Right renal cortex interstitium (tissue), 3 donors: ENCODE measurements at regions not wholly inside any gene's neighbourhood (a gene's known extent, or its start where the extent isn't known, plus 50 kb on each side); places are given as distances from the start of the nearest gene placed in this dataset.

Source experiments
- DNase-seq, 3 donors: peaks; one replicate each; pipeline ENCODE4 v3.0.0-alpha.2; 2013; ENCODE audit warnings: low read depth in 3 of 3, low spot score in 2 of 3

DNA sequence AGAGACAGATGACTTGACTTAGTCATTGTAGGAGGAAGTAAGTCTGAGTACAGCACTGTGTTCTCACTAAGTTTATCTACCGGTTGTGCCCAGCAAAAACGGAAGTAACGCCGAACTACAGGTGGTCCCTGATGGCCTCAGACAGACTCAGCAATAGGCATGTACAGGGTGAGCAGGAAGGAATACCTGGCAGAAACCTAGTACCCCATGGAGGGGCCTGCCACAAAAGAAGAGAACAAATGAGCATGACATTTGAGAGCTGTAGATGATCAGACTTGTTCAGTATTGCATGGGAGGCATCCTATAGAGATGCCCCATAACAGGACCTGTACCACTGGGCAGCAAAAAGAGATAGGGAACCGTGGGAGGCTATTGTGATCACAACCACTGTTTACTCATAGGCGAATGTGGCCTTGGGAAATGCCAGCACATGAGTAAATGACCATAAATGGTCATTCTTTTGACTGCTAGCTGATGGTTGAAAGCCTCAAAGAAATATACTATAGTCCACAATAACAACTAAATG, 106.4 kb upstream of the TAB2 start:
- no peak for DNase-seq

DNA sequence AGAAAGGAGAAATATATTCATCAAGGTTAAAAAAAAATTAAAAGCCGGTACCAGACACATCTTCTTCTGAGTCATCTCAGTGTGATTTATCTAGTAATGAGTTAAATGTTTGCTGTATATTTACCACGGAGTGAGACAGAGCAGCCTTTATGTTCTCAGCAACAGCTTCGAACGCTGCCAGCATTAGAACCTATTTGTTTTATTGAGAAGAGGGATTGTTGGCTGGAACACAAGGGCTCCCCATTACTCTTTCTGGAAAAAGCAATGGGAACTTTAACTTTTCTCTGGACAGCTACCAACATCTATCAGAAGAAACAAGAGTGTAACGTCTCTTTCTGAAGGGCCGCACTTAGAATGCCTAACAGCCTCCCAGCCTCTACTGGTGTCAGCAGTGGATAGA, 105.3 kb upstream of the TAB2 start:
- DNase-seq, result no peak

DNA sequence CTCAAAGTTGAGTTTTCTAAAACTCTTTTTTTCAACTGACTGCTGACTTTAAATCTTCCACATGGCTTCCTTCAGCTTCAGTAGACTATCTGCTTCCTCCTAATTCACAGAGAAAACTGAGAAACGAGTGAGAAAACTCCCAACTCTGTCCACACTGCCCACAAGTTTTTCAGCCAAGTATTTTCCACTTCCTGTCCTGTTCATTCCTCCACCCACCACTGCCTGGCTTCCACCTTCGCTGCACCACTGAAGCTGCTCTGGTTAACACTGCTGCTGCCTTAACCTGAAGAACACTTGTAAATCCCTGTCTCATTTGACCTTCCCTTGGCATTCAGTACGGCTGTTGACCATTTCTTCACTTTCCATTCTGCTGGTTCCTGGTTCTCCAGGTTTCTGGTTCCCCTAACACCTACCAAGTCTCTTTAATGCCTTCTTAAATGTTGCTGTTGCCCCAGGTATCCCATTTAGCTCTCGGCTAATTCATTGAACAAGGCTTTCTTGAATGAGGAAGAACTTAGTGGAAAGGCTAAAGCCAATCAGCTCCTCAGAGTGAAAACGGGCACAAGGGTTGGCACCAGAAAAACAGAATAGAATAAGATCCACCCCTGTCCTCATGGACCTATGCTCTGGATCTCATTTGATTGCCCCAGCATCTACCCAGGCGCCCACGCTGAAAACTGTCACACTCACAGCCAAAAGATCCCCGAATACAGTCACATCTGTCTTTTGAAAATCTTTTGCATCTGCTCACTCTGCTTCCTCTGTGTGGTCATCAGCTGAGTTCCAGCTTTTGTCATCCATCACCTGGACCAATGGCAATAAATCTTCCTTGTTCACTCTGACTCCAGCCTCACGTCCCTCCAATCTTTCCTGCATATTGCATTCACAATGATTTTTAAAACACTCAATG, 104.4 kb upstream of the TAB2 start:
- no peak for DNase-seq

DNA sequence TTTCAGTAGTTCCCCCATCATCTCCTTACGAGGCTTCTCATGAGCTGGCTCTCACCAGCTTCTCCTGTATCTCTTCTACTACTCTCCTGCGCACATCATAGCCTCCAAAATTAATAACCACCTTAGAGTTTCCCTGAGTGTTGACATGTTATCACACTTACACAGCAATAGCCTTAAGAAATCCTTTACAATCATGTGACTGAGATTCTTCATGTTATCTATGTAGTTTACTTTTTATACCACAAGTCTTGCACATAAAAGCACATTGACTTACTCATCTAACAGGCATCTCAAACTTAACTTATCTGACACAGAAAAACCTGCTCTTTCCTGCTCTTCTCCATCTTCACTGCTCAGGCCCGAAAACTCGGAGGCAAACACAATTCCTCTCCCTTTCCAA, 103.7 kb upstream of the TAB2 start:
- DNase-seq, result no peak

DNA sequence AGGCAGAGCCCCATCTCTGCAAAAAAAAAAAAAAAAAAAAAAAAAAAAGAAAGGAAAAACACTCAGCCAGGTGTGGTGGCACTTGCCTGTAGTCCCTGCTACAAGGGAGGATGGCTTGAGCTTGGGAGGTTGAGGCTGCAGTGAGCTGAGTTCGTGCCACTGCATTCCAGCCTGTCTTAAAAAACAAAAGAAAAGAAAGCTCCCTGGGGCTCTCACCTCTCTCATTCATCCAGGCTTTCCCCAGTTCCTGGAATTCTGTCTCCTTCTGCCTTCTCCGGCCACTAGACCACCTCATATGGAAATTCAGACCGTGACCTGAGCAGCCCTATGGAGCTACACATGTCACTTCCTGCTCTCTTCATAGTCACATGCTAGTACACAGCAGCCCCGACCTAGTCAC, 101.1 kb upstream of the TAB2 start:
- DNase-seq, result no peak

DNA sequence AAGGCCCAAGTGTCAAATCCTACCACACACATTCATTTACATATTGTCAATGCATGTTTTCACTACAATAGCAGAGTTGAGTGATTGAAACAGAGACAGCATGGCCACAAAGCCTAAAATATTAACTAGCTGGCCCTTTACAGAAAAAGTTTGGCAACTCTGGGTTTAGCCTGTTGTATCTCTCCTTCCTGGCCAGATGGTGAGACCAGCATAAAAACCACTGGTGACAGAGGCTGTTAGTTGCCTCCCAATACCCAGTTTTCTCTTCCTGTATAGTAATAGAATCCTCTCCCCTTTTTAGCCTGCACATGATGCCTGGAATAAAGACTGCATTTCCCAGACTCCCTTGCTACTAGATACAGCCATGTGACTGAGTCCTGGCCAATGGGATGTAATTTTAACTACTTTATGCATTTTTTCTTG, 100.0 kb upstream of the TAB2 start:
- DNase-seq, result no peak

DNA sequence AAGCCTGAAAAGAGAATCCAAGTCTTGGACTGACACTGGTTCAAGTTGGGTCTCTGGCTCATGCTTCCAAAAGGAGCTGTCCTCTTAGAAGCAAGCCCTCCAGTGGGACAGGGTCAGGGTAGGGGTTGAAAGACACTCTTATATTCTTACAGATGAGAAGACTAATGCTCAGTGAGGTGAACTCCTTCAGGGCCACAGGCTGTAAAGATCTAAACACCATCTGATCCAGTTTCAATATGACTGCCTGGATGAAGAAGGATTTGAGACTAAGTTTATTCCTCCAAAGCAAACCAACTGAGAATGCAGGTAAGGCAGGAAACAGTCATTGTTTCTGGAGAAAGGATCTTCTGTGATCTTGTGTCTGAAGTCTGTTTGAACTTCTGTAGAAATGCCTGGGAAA, 99.0 kb upstream of the TAB2 start:
- DNase-seq, result no peak

DNA sequence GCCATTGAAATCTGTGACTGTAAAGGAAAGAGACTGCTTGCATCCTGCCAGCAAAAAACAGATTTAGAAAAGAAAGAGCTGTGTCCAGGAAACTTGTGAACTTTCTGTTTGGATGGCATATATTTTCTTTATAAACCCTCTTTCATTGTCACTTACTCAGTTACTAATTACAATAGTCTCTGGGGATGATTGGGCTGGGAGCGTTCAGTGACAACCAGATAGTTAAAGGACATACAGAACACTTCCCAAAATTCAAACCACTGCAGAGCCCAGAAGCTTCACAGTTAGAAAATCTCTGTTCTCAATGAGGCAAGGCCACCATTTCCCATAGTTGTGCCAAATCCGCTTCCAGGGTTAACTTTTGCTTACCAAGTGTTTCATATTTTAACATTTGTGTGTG, 98.6 kb upstream of the TAB2 start:
- DNase-seq, result no peak

DNA sequence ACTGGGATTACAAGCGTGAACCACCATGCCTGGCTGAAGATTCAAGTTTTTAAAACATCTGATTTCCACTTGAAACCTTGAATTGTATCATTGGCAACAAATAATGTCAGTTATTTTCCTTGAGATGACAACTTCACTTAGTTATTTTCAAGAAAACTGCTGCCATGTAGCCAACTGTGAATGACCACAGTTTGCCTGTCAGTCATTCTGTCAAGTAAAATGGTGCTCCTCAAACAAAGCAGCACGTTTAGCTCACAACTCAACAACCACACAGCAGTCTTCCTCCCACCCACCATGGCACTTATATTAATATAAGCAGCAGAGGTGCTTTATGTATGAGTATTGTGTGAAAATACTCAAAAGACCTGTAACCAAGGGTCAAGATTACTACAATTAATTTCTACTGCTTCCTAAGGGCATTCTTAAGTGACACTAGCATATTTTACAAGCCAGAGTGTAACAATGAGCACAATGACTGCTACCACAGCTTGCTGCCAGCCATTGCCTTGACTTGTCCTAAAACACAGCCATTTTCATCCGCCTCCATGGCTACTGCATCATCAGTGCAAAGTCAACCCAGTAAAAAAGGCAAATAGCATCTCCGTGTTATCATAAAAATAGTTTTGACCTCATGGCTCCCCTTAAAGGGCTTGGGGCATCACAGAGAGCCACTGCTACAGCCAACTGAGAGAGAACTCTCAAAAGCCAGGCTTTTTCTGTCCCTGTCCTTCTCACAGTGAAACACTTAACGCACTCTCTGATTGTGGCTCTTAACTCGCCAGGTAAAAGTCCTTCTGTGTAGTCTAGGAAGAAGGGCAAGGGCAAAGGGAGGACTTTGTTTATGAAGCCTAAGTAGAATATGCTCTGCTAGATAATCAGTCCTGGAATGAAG, 96.4 kb upstream of the TAB2 start:
- DNase-seq, result no peak

DNA sequence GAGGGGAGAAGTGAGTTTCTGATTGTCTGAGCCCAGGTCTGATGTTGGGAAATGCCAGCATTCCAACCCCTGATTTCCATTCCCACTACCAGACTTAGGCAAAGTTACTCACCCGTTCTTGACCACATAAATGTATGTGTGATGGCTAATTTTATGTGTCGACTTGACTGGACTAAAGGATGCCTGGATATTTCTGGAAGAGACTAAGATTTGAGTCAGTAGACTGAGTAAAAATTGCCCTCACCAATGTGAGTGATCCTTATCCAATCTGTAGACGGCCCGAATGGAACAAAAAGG, 95.8 kb upstream of the TAB2 start:
- no peak for DNase-seq

DNA sequence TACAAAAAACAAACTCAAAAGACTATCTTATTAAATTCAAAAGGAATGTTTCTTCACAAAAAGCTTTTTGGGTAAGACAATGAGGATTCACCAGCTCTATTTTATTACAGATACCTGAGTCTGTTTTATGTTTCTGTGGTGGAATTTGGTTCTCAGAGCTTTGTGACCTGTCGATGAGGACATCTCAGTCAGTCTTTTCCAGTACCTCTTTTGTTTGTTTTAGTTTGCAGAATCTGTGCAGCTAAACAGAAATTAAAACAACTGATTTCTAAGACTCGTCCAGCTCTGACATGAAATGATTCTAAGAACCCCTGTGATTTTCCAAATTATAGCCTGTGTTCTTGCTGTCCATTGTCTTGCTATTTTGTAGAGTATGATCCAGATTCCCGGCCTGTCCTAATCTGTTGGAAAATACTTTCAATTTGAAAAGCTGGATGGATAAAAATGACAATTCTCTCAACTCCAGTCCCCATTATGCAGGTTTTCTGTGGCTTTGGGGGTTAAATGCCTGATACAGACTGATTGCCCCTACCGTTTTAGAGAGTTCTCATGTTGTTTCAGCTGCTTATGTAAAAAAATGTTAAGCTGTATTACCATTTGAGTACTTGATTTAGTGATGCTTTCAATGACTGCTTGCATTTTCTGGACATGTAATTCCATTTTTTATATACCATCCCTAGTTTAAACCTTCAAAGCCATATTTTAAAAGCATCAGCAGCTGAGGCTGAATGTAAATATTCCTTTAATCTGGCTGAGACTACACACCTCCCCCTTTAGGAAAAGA, 94.2 kb upstream of the TAB2 start:
- DNase-seq, result no peak

DNA sequence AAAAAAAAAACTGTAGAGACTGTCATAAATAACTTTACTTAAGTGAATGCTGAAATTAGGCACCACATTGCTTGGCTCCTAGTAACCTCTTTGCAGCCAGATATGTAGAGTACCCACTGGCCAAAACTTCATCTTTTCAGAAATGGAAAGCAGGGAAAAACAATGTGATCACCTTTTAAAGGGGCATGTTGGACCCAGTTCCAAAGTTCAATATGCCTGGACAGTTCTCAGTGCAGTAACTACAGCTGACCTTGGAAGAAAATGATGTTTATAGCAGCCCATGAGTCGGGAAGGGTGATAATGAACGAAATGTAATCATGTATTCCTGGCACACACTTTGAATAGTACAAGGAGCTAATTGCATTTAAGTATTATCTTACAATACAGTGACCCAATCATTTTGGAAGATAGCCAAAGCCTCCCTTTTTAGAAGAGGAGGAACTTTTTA, 93.6 kb upstream of the TAB2 start:
- no peak for DNase-seq

DNA sequence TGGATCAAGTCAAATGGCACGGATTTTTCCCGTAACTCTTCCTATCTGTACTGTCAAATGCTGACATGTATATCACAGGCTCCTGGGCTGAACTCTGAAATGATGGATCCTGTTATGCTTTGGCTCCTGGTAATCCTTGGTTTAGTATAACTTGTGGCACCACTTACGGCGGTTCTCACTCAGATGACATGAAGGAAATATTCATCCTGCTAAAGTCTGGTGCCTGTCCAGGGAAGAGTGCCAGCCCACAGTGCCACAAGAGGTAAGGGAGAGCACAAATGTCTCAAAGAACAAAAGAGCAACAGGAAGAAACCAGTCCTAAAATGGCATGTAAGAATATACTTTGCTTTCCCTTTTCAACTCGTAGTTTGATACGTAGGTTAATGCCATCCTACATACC, 93.1 kb upstream of the TAB2 start:
- no peak for DNase-seq

DNA sequence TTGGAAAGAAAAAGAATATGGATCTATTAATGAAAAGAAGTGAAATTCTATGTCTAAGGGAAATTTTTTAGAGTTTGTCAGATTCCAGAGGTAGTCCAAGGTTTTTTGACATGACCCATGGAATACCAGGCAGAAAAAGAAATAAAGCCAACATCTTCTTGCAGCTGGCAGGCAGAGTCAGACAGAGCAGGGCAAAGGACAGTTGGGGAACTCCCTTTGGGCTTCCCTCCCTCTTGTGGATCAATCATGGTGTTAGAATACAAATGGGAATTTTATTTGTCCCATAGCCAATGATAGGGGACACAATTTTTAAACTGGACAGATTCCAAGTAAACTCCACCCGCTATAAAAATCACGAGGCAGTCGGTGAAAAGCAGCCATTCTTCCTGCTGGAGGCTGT, 92.1 kb upstream of the TAB2 start:
- no peak for DNase-seq

DNA sequence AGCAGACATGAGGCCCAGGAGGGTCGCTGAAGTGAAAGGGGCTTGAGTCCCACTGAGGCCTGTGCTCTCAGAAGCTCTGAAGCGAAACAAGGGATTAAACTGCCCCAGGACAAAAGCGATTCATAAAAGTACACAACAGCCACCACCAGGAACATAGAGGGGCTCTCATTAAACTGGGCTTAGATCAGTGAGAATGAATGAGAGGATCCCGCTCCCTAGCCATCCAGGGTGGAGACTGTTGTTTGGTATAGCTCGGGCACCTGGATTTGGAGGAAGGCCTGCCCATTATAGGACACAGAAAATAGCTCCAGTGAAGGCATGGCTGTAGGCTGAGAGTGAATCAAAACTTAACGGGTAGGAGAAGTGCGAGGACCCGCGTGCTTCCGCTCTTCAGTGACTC, 91.6 kb upstream of the TAB2 start:
- DNase-seq, result no peak

DNA sequence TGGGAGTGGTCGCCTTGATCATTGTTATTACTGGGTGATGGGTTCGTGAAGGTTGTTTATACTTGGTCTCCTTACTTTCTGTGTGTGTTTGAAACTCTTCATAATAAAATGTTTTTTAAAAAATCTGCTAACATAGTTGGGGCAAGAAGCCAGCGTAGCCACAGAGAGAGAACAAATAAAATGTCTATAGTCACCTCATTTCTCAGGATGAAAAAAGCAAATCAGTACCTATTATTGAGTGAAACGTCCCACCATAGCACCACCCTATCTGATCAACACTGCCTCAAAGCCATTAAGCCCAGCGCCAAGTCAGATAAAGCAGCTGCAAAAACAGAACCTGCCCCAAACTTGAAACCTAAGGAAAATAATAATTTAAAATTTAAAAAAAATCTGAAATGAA, 89.7 kb upstream of the TAB2 start:
- DNase-seq, result no peak

DNA sequence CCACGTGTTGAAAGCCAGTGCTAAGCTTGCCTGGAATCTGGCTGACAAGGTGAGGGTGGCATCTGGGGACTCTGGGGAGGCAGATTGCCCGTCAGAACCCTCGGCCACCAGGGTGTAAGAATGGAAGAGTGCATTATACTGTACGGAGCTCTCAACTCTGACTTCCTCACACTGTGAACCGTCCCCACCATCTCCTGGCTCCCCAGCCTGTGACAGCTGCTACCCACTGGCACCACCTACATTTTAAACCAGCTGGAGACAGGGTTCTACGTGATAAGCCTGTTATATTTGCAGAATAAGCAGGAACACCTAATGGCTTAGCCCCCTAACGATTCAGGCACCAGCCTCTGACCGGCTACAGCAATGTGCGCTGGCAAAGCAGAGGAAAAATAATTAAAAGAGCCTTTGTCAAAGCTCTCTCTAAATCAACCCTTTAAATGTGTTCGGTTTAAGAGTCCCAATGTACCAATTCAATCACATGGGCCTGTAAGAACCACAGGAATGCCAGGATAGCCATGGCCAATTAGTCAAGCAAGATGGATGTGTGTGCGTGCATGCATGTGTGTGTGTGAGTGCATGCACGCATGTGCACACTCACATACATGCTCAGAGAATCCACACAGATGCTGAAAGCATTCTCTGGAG, 89.1 kb upstream of the TAB2 start:
- DNase-seq, result no peak

DNA sequence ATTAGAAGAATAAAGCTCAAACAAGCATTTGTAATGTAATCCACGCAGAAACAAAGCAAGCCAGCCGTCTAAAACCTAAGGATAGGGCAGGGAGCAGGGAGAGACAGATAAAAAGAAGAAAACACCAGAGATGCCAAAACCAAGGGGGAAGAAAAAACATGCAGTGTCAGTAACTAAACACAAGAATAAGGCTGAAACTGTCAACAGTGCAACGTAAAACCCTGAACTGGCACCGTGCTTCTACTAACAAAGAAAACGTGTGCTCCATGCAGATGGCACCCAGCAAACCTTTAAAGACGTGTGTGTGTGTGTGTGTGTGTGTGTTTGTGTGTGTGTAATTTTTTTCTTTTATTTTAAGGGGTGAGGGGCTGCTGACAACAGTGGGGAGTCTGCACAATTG, 88.4 kb upstream of the TAB2 start:
- no peak for DNase-seq

DNA sequence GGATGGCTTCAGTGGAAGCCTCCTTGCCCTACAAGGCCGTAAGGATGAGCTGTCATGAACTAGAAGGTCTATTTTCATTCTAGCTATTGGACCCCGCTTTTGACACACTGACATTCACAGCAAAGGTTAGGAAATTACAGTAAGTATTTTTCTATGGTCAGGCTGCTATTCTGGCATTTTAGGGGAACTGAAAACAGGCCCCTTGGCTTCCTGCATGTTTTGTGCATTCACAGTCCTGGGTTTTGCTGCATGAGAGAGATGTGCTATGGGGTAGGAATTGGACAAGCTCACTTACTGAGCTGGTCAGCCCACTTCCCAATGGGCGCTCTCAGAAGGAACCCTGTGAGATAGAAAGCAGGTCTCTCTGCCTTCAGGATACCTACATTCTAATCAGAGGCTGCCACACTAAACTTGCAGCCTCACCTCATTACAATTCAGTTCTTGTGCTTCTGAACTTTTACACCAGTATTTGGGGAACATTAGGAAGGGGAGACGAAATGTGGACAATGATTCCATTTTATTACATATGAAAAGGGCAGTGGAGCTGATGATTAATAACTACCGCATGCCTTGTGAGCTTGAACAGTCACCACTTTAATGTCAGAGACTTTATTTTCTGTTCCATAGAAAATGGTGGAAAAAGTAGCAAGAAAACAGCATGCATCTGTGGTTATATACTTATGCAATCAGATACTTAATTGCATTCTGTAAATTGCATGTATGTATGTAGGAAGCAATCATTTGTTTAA, 86.6 kb upstream of the TAB2 start:
- DNase-seq, result no peak

DNA sequence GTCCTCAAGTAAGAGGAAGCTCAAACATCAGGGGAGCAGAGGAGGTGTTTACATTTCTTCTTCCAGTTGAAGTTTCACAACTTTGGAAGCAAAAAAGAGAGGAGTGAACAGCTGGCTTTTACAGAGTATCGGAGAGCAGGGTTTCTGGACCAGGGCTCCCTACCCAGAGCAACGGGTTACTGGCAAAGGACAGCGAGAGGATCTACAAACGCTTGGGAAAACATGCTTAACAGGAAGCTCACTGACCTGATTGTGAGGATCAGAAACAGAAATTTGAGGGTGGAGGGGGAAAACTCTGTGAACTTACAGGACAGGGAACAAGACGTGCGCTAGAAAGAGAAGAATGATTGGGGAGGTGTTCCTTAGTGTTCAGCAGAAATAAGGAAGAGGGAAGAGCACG, 85.7 kb upstream of the TAB2 start:
- no peak for DNase-seq
